ENCODE measurements at regions not wholly inside any gene's neighbourhood (a gene's known extent, or its start where the extent isn't known, plus 50 kb on each side); places are given as distances from the start of the nearest gene placed in this dataset.

DNA sequence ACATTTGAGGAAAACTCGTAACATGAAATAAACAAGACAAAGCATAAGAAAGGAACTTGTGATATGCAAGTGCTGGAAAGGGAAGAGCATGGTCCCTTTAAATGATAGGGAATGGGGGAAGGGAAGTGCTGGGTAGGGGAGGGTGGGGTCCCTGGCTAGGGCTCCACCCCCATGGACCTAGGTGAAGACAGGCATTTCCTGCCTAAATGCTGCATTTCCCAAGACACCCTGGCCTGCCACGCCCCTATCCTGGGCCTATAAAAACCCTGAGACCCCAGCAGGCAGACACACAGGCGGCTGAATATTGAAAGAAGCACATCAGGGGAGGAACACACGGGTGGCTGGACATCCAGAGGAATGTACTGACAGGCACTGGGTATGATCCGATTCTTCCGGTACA is 499.9 kb downstream of the ZEB2 start:
- TF ChIP-seq, protein P1, sequence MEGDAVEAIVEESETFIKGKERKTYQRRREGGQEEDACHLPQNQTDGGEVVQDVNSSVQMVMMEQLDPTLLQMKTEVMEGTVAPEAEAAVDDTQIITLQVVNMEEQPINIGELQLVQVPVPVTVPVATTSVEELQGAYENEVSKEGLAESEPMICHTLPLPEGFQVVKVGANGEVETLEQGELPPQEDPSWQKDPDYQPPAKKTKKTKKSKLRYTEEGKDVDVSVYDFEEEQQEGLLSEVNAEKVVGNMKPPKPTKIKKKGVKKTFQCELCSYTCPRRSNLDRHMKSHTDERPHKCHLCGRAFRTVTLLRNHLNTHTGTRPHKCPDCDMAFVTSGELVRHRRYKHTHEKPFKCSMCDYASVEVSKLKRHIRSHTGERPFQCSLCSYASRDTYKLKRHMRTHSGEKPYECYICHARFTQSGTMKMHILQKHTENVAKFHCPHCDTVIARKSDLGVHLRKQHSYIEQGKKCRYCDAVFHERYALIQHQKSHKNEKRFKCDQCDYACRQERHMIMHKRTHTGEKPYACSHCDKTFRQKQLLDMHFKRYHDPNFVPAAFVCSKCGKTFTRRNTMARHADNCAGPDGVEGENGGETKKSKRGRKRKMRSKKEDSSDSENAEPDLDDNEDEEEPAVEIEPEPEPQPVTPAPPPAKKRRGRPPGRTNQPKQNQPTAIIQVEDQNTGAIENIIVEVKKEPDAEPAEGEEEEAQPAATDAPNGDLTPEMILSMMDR (IDR thresholded peaks at IDR 0.05): no peak
- no peak for TF ChIP-seq POLR2A (IDR thresholded peaks at IDR 0.05)

Data from Peyer's patch (tissue), 4 donors.